ENCODE measurements at regions not wholly inside any gene's neighbourhood (a gene's known extent, or its start where the extent isn't known, plus 50 kb on each side); places are given as distances from the start of the nearest gene placed in this dataset.

- Histone ChIP-seq H2AFZ (ENCODE audit: control insufficient read depth, low read length) (no peak overlapping the region), H3K27ac (ENCODE audit: control insufficient read depth, insufficient read depth, low read length) (no peak overlapping the region), H4K20me1 (ENCODE audit: control insufficient read depth, extremely low read depth, insufficient read depth, low read length) (no peaks in the 10 kb centered on the region), H3K4me3 (ENCODE audit: control insufficient read depth in 2 of 3, extremely low read depth in 1 of 3, insufficient read depth in 2 of 3, low read depth in 1 of 3, low read length in 3 of 3) (no peak overlapping the region), H3K4me1 (ENCODE audit: control insufficient read depth, extremely low read depth, insufficient read depth, low read length) (no peaks in the 10 kb centered on the region), H3K9ac (ENCODE audit: control insufficient read depth, extremely low read depth, insufficient read depth, low read length) (no peak overlapping the region), H3K9me1 (ENCODE audit: control insufficient read depth, extremely low read depth, insufficient read depth, low read length) (no peaks in the 10 kb centered on the region), H3K36me3 (ENCODE audit: control insufficient read depth in 2 of 2, extremely low read depth in 1 of 2, insufficient read depth in 2 of 2, low read length in 2 of 2) (no peaks in the 10 kb centered on the region), H3K9me3 (ENCODE audit: control insufficient read depth, low read depth, low read length) (no peaks in the 10 kb centered on the region), H3K27me3 (ENCODE audit: control insufficient read depth, extremely low read depth, insufficient read depth, low read length) (no peaks in the 10 kb centered on the region), H3K79me2 (ENCODE audit: control insufficient read depth, insufficient read depth, low read length) (no peaks in the 10 kb centered on the region), H3K4me2 (ENCODE audit: control insufficient read depth, extremely low read depth, insufficient read depth, low read depth, low read length) (no peak overlapping the region)
- FAIRE-seq, result no peak
- dilution Hi-C loops (cut with MboI; ENCODE audit: extremely low pct_ligation_motif_present, low sequenced_read_pairs), result no loop called here
- no peak for TF ChIP-seq EZH2 (IDR thresholded peaks at IDR 0.05; ENCODE audit: low read length)
- TF ChIP-seq CTCF (optimal IDR thresholded peaks at IDR 0.05 in 1 of 3, IDR thresholded peaks at IDR 0.05 in 1 of 3, conservative IDR thresholded peaks at IDR 0.05 in 1 of 3; ENCODE audit: extremely low read depth in 1 of 3, insufficient read depth in 2 of 3, low read length in 3 of 3), result no peak
- no peak for DNase-seq (ENCODE audit: low read depth, low spot score)
Observed at GRCh38 chr5:163172540-163173338, 264.7 kb upstream of the CCNG1 start.

GRCh38 chr5:163177971-163178370, 259.4 kb upstream of the CCNG1 start:
- no peak overlapping the region for H2AFZ ChIP-seq (ENCODE audit: control insufficient read depth, low read length)
- FAIRE-seq (no peak), DNase-seq (ENCODE audit: low read depth, low spot score) (no peak)
- H3K4me1 ChIP-seq (ENCODE audit: control insufficient read depth, extremely low read depth, insufficient read depth, low read length), result no peaks in the 10 kb centered on the region
- TF ChIP-seq EZH2 (IDR thresholded peaks at IDR 0.05; ENCODE audit: low read length) (no peak), CTCF (optimal IDR thresholded peaks at IDR 0.05 in 1 of 3, IDR thresholded peaks at IDR 0.05 in 1 of 3, conservative IDR thresholded peaks at IDR 0.05 in 1 of 3; ENCODE audit: extremely low read depth in 1 of 3, insufficient read depth in 2 of 3, low read length in 3 of 3) (no peak)
- H3K36me3 ChIP-seq (ENCODE audit: control insufficient read depth in 2 of 2, extremely low read depth in 1 of 2, insufficient read depth in 2 of 2, low read length in 2 of 2), result no peaks in the 10 kb centered on the region
- H4K20me1 ChIP-seq (ENCODE audit: control insufficient read depth, extremely low read depth, insufficient read depth, low read length), result no peaks in the 10 kb centered on the region
- H3K9ac ChIP-seq (ENCODE audit: control insufficient read depth, extremely low read depth, insufficient read depth, low read length), result no peak overlapping the region
- no peak overlapping the region for H3K4me3 ChIP-seq (ENCODE audit: control insufficient read depth in 2 of 3, extremely low read depth in 1 of 3, insufficient read depth in 2 of 3, low read depth in 1 of 3, low read length in 3 of 3)
- H3K27me3 ChIP-seq (ENCODE audit: control insufficient read depth, extremely low read depth, insufficient read depth, low read length), result no peaks in the 10 kb centered on the region
- dilution Hi-C loops (cut with MboI; ENCODE audit: extremely low pct_ligation_motif_present, low sequenced_read_pairs), result no loop called here
- no peak overlapping the region for H3K4me2 ChIP-seq (ENCODE audit: control insufficient read depth, extremely low read depth, insufficient read depth, low read depth, low read length)
- no peaks in the 10 kb centered on the region for H3K9me3 ChIP-seq (ENCODE audit: control insufficient read depth, low read depth, low read length)
- no peaks in the 10 kb centered on the region for H3K9me1 ChIP-seq (ENCODE audit: control insufficient read depth, extremely low read depth, insufficient read depth, low read length)
- no peak overlapping the region for H3K27ac ChIP-seq (ENCODE audit: control insufficient read depth, insufficient read depth, low read length)
- no peaks in the 10 kb centered on the region for H3K79me2 ChIP-seq (ENCODE audit: control insufficient read depth, insufficient read depth, low read length)

Data from keratinocyte (primary cell).